ENCODE measurements at regions not wholly inside any gene's neighbourhood (a gene's known extent, or its start where the extent isn't known, plus 50 kb on each side); places are given as distances from the start of the nearest gene placed in this dataset.

DNA sequence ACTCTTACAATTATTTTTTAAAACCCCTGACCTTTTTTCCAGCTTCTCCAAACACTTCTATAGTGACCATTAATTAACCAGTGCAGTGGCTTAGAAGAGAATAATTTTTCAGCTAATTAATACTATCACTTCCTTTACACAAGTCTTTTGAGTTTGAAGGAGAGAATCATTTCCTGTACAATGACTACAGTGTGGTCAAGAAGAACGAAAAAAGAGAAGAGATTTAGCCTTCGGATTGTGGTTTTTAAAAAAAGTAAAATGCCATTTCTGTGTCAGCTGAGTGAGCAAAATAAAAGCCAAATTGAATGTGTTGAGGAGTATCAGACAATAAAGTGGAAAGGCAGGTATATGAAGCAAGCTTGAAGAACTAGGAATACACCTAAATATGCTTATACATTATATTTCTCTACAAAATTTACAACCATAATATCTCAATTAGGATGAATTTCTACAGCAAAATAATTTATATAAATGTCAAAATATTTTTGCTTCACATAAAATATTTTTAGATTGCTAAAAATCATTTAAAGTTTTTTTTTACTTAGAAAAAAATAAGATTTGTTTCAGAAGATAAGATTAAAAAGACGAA is 1155.2 kb upstream of the CNTN5 start:
- DNase-seq (ENCODE audit: low read depth) = no peak
- no peak overlapping the region for H3K4me3 ChIP-seq (ENCODE audit: low read depth, low read length)
- H3K27me3 ChIP-seq (ENCODE audit: control insufficient read depth, insufficient read depth, low read length) = no peaks in the 10 kb centered on the region
- TF ChIP-seq, protein P1, sequence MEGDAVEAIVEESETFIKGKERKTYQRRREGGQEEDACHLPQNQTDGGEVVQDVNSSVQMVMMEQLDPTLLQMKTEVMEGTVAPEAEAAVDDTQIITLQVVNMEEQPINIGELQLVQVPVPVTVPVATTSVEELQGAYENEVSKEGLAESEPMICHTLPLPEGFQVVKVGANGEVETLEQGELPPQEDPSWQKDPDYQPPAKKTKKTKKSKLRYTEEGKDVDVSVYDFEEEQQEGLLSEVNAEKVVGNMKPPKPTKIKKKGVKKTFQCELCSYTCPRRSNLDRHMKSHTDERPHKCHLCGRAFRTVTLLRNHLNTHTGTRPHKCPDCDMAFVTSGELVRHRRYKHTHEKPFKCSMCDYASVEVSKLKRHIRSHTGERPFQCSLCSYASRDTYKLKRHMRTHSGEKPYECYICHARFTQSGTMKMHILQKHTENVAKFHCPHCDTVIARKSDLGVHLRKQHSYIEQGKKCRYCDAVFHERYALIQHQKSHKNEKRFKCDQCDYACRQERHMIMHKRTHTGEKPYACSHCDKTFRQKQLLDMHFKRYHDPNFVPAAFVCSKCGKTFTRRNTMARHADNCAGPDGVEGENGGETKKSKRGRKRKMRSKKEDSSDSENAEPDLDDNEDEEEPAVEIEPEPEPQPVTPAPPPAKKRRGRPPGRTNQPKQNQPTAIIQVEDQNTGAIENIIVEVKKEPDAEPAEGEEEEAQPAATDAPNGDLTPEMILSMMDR (IDR thresholded peaks at IDR 0.05; ENCODE audit: insufficient read depth, low read length, poor library complexity, severe bottlenecking) = no peak
- H3K36me3 ChIP-seq (ENCODE audit: control insufficient read depth, insufficient read depth, low read length) = no peaks in the 10 kb centered on the region

DNA sequence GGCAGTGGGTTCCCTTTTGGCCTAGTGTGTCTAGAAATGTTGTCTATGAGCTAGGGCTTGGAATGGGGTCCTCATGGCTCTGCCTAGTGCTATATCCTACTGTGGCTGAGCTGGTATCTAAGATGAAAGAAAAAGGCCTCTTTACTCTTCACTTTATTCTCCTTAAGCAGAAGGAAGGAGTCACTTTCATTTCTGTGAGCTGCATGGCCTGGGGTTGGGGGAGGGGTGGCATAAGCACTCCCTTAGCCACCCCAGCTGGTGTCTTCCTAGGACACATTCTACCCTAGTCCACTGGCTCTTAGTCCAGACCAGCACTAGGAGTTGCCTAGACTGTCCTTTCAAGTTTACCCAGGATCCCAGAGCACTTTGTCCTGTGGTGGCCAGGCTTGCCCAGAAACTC is 1148.9 kb upstream of the CNTN5 start:
- DNase-seq (ENCODE audit: low read depth) = no peak
- Histone ChIP-seq H3K27me3 (ENCODE audit: control insufficient read depth, insufficient read depth, low read length) (no peaks in the 10 kb centered on the region), H3K36me3 (ENCODE audit: control insufficient read depth, insufficient read depth, low read length) (no peaks in the 10 kb centered on the region), H3K4me3 (ENCODE audit: low read depth, low read length) (no peak overlapping the region)
- TF ChIP-seq, protein P1 (IDR thresholded peaks at IDR 0.05; ENCODE audit: insufficient read depth, low read length, poor library complexity, severe bottlenecking) = no peak

DNA sequence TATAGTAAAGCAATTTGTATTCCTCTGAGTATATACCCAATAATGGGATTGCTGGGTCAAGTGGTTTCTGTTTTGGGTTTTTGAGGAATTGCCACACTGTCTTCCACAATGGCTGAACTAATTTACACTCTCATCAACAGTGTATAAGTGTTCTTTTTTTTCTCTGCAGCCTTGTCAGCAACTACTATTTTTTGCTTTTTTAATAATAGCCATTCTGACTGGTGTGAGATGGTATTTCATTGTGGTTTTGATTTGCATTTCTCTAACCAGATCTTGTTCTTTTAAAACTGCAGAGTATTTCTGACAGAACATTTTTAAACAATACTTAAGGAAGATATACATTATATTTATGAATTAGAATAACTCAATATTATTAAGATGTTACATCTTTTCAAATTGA is 1140.5 kb upstream of the CNTN5 start:
- no peak for DNase-seq (ENCODE audit: low read depth)
- H3K36me3 ChIP-seq (ENCODE audit: control insufficient read depth, insufficient read depth, low read length) = no peaks in the 10 kb centered on the region
- H3K27me3 ChIP-seq (ENCODE audit: control insufficient read depth, insufficient read depth, low read length) = no peaks in the 10 kb centered on the region
- TF ChIP-seq, protein P1 (IDR thresholded peaks at IDR 0.05; ENCODE audit: insufficient read depth, low read length, poor library complexity, severe bottlenecking) = no peak
- H3K4me3 ChIP-seq (ENCODE audit: low read depth, low read length) = no peak overlapping the region

DNA sequence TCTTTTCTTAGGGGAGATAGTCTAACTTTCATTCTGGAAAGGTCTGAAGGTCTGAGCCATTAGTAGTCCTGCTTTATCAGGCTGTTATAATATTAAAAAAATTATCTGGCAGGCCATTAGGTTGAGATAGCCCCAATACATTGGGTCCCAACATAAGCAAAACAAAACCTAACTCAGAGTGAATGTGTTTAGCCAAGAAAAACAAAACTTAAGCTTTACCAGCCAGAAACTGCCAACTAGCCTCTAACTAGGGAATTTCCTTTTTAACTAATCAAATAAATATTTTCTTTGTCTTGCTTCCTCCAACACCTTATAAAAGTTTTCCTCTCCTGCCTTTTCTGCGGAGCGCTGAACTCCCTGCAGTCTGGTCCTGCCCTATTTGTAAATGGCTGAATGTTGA is 1137.7 kb upstream of the CNTN5 start:
- no peaks in the 10 kb centered on the region for H3K36me3 ChIP-seq (ENCODE audit: control insufficient read depth, insufficient read depth, low read length)
- TF ChIP-seq, protein P1 (IDR thresholded peaks at IDR 0.05; ENCODE audit: insufficient read depth, low read length, poor library complexity, severe bottlenecking) = no peak
- no peak overlapping the region for H3K4me3 ChIP-seq (ENCODE audit: low read depth, low read length)
- H3K27me3 ChIP-seq (ENCODE audit: control insufficient read depth, insufficient read depth, low read length) = no peaks in the 10 kb centered on the region
- no peak for DNase-seq (ENCODE audit: low read depth)

DNA sequence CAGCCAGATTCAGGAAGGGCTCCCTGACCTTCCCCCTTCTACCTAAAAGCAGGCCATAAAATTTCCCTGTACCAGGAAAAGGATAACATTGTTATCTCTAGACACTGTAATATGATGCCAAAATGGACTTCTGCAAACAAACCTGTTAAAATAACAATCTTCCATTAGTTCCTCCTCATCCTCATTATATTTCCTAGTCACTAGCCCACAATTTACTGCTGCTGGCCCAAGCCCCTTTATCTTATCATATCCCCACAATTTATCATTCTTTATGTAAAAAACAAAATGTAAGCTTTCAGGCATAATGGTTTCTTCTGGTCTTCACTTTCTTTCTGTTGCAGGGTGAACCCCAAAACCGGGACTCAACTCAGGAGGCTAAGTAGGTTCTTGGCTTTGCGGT is 1132.1 kb upstream of the CNTN5 start:
- DNase-seq (ENCODE audit: low read depth) = no peak
- Histone ChIP-seq H3K27me3 (ENCODE audit: control insufficient read depth, insufficient read depth, low read length) (no peaks in the 10 kb centered on the region), H3K36me3 (ENCODE audit: control insufficient read depth, insufficient read depth, low read length) (no peaks in the 10 kb centered on the region), H3K4me3 (ENCODE audit: low read depth, low read length) (no peak overlapping the region)
- TF ChIP-seq, protein P1 (IDR thresholded peaks at IDR 0.05; ENCODE audit: insufficient read depth, low read length, poor library complexity, severe bottlenecking) = no peak

DNA sequence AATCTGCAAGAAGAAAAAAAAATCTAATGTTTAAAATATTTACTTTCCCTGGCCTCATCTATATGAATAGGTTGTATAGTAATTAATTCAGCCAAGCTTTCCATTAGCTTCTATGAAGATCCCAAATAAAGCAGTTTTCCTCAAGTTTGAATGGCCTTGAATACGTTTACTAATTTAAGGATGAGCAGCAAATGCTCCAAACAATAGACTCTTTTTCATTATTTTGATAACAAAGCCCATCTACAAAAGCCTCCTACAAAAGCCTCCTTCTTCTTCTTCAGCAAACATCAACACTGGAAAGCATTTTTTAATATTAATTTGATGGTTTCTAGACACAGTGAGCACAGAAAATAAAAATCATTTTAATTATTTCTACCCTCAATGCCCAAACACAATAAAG is 1130.3 kb upstream of the CNTN5 start:
- Histone ChIP-seq H3K4me3 (ENCODE audit: low read depth, low read length) (no peak overlapping the region), H3K36me3 (ENCODE audit: control insufficient read depth, insufficient read depth, low read length) (no peaks in the 10 kb centered on the region), H3K27me3 (ENCODE audit: control insufficient read depth, insufficient read depth, low read length) (no peaks in the 10 kb centered on the region)
- TF ChIP-seq, protein P1 (IDR thresholded peaks at IDR 0.05; ENCODE audit: insufficient read depth, low read length, poor library complexity, severe bottlenecking) = no peak
- DNase-seq (ENCODE audit: low read depth) = no peak
